ENCODE measurements at regions not wholly inside any gene's neighbourhood (a gene's known extent, or its start where the extent isn't known, plus 50 kb on each side); places are given as distances from the start of the nearest gene placed in this dataset.
"Not testable (repeated sequence)": the region's sequence is repeated elsewhere in the genome, so short reads cannot be mapped to it uniquely, and the experiment has no call there.

- DNase-seq (ENCODE audit: low spot score) (no peak), ATAC-seq (ENCODE audit: low read depth) (no peak)
- H3K36me3 ChIP-seq (ENCODE audit: low read depth): no peaks in the 10 kb centered on the region
- H3K4me1 ChIP-seq (ENCODE audit: insufficient read depth, poor library complexity, severe bottlenecking): no peaks in the 10 kb centered on the region
- H3K27ac ChIP-seq (ENCODE audit: poor library complexity, severe bottlenecking): no peak overlapping the region
- H3K4me3 ChIP-seq (ENCODE audit: severe bottlenecking): no peak overlapping the region
- H3K9me3 ChIP-seq (ENCODE audit: severe bottlenecking): no peaks in the 10 kb centered on the region
- TF ChIP-seq, protein P1, sequence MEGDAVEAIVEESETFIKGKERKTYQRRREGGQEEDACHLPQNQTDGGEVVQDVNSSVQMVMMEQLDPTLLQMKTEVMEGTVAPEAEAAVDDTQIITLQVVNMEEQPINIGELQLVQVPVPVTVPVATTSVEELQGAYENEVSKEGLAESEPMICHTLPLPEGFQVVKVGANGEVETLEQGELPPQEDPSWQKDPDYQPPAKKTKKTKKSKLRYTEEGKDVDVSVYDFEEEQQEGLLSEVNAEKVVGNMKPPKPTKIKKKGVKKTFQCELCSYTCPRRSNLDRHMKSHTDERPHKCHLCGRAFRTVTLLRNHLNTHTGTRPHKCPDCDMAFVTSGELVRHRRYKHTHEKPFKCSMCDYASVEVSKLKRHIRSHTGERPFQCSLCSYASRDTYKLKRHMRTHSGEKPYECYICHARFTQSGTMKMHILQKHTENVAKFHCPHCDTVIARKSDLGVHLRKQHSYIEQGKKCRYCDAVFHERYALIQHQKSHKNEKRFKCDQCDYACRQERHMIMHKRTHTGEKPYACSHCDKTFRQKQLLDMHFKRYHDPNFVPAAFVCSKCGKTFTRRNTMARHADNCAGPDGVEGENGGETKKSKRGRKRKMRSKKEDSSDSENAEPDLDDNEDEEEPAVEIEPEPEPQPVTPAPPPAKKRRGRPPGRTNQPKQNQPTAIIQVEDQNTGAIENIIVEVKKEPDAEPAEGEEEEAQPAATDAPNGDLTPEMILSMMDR (IDR thresholded peaks at IDR 0.05; ENCODE audit: poor library complexity, severe bottlenecking): no peak
- no peaks in the 10 kb centered on the region for H3K27me3 ChIP-seq (ENCODE audit: insufficient read depth, poor library complexity, severe bottlenecking)
Measured at GRCh38 chrX:5672099-5672498, 556.6 kb downstream of the NLGN4X start.

DNA sequence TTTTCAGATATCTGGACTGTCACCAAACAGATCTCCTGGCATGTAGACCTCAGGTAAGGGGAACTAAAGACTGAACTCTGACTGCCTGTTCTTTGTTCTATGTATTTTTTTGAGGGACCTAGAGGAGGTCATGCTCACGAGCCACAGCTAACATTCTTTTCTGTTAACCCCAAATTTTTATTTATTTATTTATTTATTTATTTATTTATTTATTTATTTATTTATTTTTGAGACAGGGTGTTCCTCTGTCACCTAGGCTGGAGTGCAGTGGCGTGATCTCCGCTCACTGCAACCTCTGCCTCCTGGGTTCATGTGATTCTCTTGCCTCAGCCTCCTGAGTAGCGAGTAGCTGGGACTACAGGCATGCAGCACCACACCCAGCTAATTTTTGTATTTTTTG is 562.0 kb downstream of the NLGN4X start:
- not testable (repeated sequence) for H3K9me3 ChIP-seq (ENCODE audit: severe bottlenecking); H3K4me1 ChIP-seq (ENCODE audit: insufficient read depth, poor library complexity, severe bottlenecking); DNase-seq (ENCODE audit: low spot score); H3K27ac ChIP-seq (ENCODE audit: poor library complexity, severe bottlenecking); ATAC-seq (ENCODE audit: low read depth); H3K4me3 ChIP-seq (ENCODE audit: severe bottlenecking); H3K36me3 ChIP-seq (ENCODE audit: low read depth); H3K27me3 ChIP-seq (ENCODE audit: insufficient read depth, poor library complexity, severe bottlenecking)

GRCh38 chrX:5656544-5656943 is 572.1 kb downstream of the NLGN4X start:
- H3K27ac ChIP-seq (ENCODE audit: poor library complexity, severe bottlenecking): no peak overlapping the region
- no peaks in the 10 kb centered on the region for H3K27me3 ChIP-seq (ENCODE audit: insufficient read depth, poor library complexity, severe bottlenecking)
- H3K9me3 ChIP-seq (ENCODE audit: severe bottlenecking): no peaks in the 10 kb centered on the region
- no peaks in the 10 kb centered on the region for H3K4me1 ChIP-seq (ENCODE audit: insufficient read depth, poor library complexity, severe bottlenecking)
- ATAC-seq (ENCODE audit: low read depth) (no peak), DNase-seq (ENCODE audit: low spot score) (no peak)
- TF ChIP-seq, protein P1 (IDR thresholded peaks at IDR 0.05; ENCODE audit: poor library complexity, severe bottlenecking): no peak
- H3K36me3 ChIP-seq (ENCODE audit: low read depth): no peaks in the 10 kb centered on the region
- no peak overlapping the region for H3K4me3 ChIP-seq (ENCODE audit: severe bottlenecking)

GRCh38 chrX:5650904-5651303 is 577.8 kb downstream of the NLGN4X start:
- Histone ChIP-seq H3K27me3 (ENCODE audit: insufficient read depth, poor library complexity, severe bottlenecking) (no peaks in the 10 kb centered on the region), H3K4me1 (ENCODE audit: insufficient read depth, poor library complexity, severe bottlenecking) (no peaks in the 10 kb centered on the region), H3K9me3 (ENCODE audit: severe bottlenecking) (no peaks in the 10 kb centered on the region), H3K4me3 (ENCODE audit: severe bottlenecking) (no peak overlapping the region), H3K36me3 (ENCODE audit: low read depth) (no peaks in the 10 kb centered on the region), H3K27ac (ENCODE audit: poor library complexity, severe bottlenecking) (no peak overlapping the region)
- no peak for DNase-seq (ENCODE audit: low spot score)
- TF ChIP-seq, protein P1 (IDR thresholded peaks at IDR 0.05; ENCODE audit: poor library complexity, severe bottlenecking): no peak
- ATAC-seq (ENCODE audit: low read depth): no peak

GRCh38 chrX:5648941-5649568 is 579.6 kb downstream of the NLGN4X start:
- Histone ChIP-seq H3K4me3 (ENCODE audit: severe bottlenecking) (no peak overlapping the region), H3K4me1 (ENCODE audit: insufficient read depth, poor library complexity, severe bottlenecking) (no peaks in the 10 kb centered on the region), H3K27me3 (ENCODE audit: insufficient read depth, poor library complexity, severe bottlenecking) (no peaks in the 10 kb centered on the region), H3K36me3 (ENCODE audit: low read depth) (no peaks in the 10 kb centered on the region), H3K27ac (ENCODE audit: poor library complexity, severe bottlenecking) (no peak overlapping the region), H3K9me3 (ENCODE audit: severe bottlenecking) (no peaks in the 10 kb centered on the region)
- TF ChIP-seq, protein P1 (IDR thresholded peaks at IDR 0.05; ENCODE audit: poor library complexity, severe bottlenecking): no peak
- DNase-seq (ENCODE audit: low spot score) (no peak), ATAC-seq (ENCODE audit: low read depth) (no peak)

Data from RWPE2 (cell line).